Neural cell (in vitro differentiated cells): ENCODE measurements at regions not wholly inside any gene's neighbourhood (a gene's known extent, or its start where the extent isn't known, plus 50 kb on each side); places are given as distances from the start of the nearest gene placed in this dataset.

Experiments
- H2AFZ ChIP-seq: fragments of 200-600, 300-800 bp; sonication (generic), shearing (Covaris generic); 2 replicates; pipeline ENCODE4 v1.6.0; 2014; ENCODE audit warnings: low read depth, mild to moderate bottlenecking, antibody characterized with exemption, low read length, moderate library complexity
- H3F3A ChIP-seq: fragments of 200-600 bp; shearing (Covaris generic); 2 replicates; pipeline ENCODE4 v1.6.1; 2016; ENCODE audit warnings: mild to moderate bottlenecking, moderate library complexity, mixed read lengths, antibody characterized with exemption, low read length; ENCODE audit not compliant: insufficient read depth, poor library complexity, severe bottlenecking
- H3K27ac ChIP-seq: fragments of 200-600, 300-800 bp; sonication (generic), shearing (Covaris generic); 2 replicates; pipeline ENCODE4 v1.5.1; 2014; ENCODE audit warnings: mild to moderate bottlenecking, low read length, moderate library complexity
- H3K27me3 ChIP-seq: fragments of 300-800, 200-600 bp; sonication (generic), shearing (Covaris generic); 2 replicates; pipeline ENCODE4 v1.6.0; 2014; ENCODE audit warnings: mild to moderate bottlenecking, low read depth, low read length, moderate library complexity; ENCODE audit not compliant: insufficient read depth
- H3K36me3 ChIP-seq: fragments of 300-800, 200-600 bp; sonication (generic), shearing (Covaris generic); 2 replicates; pipeline ENCODE4 v1.5.1; 2014; ENCODE audit warnings: mild to moderate bottlenecking, antibody characterized with exemption, low read length, moderate library complexity; ENCODE audit not compliant: insufficient read depth
- H3K4me2 ChIP-seq: fragments of 300-800, 200-600 bp; sonication (generic), shearing (Covaris generic); 2 replicates; pipeline ENCODE4 v1.6.0; 2014; ENCODE audit warnings: mild to moderate bottlenecking, low read length
- H3K4me3 ChIP-seq: fragments of 300-800, 200-600 bp; sonication (generic), shearing (Covaris generic); 2 replicates; pipeline ENCODE4 v1.5.1; 2014; ENCODE audit warnings: mild to moderate bottlenecking, low read length, moderate library complexity
- H3K79me2 ChIP-seq: fragments of 200-600 bp; shearing (Covaris generic); replicated peaks from 2 replicates; pipeline ENCODE4 v1.6.0; 2014; ENCODE audit warnings: mild to moderate bottlenecking, low read length, moderate library complexity; ENCODE audit not compliant: insufficient read depth
- H3K9ac ChIP-seq: fragments of 300-800, 200-600 bp; sonication (generic), shearing (Covaris generic); 2 replicates; pipeline ENCODE4 v1.6.1; 2016; ENCODE audit warnings: mild to moderate bottlenecking, low read length, mixed read lengths
- H3K9me2 ChIP-seq: fragments of 200-600 bp; shearing (Covaris generic); 2 replicates; pipeline ENCODE4 v1.6.1; 2016; ENCODE audit warnings: mild to moderate bottlenecking, low read length, mixed read lengths; ENCODE audit not compliant: insufficient read depth
- H3K9me3 ChIP-seq: fragments of 200-600, 300-800 bp; sonication (generic), shearing (Covaris generic); 2 replicates; pipeline ENCODE4 v1.6.1; 2016; ENCODE audit warnings: mild to moderate bottlenecking, mixed run types, low read length, moderate library complexity, mixed read lengths
- H4K20me1 ChIP-seq: fragments of 200-600 bp; shearing (Covaris generic); 2 replicates; pipeline ENCODE4 v1.6.1; 2016; ENCODE audit warnings: mild to moderate bottlenecking, mixed run types; ENCODE audit not compliant: insufficient read depth
- EP300 ChIP-seq: fragments of 450-650 bp; conservative IDR thresholded peaks from 2 replicates; pipeline ENCODE4 v1.6.1; 2014; ENCODE audit warnings: antibody characterized with exemption, mild to moderate bottlenecking, moderate library complexity; ENCODE audit not compliant: poor library complexity, severe bottlenecking
- EZH2 ChIP-seq: fragments of 200-600, 300-800 bp; shearing (Covaris generic), sonication (generic); IDR thresholded peaks from 2 replicates; pipeline ENCODE4 v1.6.1; 2014; ENCODE audit warnings: antibody characterized with exemption, low read length, borderline replicate concordance, mild to moderate bottlenecking; ENCODE audit not compliant: insufficient read depth, poor library complexity, severe bottlenecking
- MXI1 ChIP-seq: fragments of 450-650 bp; conservative IDR thresholded peaks from 2 replicates; pipeline ENCODE4 v1.6.1; 2014; ENCODE audit warnings: antibody characterized with exemption, mild to moderate bottlenecking; ENCODE audit not compliant: poor library complexity, severe bottlenecking
- RAD21 ChIP-seq: fragments of 450-650 bp; conservative IDR thresholded peaks from 2 replicates; pipeline ENCODE4 v1.6.1; 2014; ENCODE audit warnings: antibody characterized with exemption, mild to moderate bottlenecking, moderate library complexity
- SMC3 ChIP-seq: fragments of 450-650 bp; conservative IDR thresholded peaks from 2 replicates; pipeline ENCODE4 v1.6.1; 2014; ENCODE audit warnings: antibody characterized with exemption, mild to moderate bottlenecking, moderate library complexity; ENCODE audit not compliant: poor library complexity
- TAF1 ChIP-seq: IDR thresholded peaks from 2 replicates; pipeline ENCODE4 v1.6.1; 2012; ENCODE audit warnings: low read depth
- TF ChIP-seq, protein P1 (sequence below): IDR thresholded peaks from 2 replicates; pipeline ENCODE4 v1.6.1; 2012; ENCODE audit warnings: borderline replicate concordance
- TF ChIP-seq, protein P2 (sequence below): fragments of 450-650 bp; IDR thresholded peaks from 2 replicates; pipeline ENCODE4 v1.5.1; 2014; ENCODE audit warnings: antibody characterized with exemption, mild to moderate bottlenecking, moderate library complexity; ENCODE audit not compliant: poor library complexity, severe bottlenecking

DNA sequence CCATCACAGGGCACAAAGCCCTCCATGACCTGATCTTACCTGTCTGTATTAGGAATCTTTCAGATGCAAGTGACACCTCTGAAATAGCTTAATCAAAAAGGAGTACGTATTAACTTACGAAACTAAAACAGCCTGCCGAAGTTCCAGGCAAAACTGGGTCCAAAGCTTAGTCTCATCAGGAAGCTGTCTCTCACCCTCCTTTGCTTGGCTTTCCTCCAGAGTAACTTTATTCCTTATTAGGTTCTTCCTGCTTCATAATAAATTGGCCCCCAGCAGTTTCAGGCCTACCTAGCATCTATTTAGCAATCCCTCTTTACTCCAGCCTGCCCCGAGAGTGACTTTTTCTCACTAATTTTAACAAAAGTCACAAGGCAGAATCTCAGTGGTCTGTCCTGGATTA lies 58.4 kb upstream of the STK32A start:
- H3K27me3 ChIP-seq = no peaks in the 10 kb centered on the region
- no peaks in the 10 kb centered on the region for H3K36me3 ChIP-seq
- no peak for TF ChIP-seq TAF1
- TF ChIP-seq SMC3 = no peak
- TF ChIP-seq, protein P1, sequence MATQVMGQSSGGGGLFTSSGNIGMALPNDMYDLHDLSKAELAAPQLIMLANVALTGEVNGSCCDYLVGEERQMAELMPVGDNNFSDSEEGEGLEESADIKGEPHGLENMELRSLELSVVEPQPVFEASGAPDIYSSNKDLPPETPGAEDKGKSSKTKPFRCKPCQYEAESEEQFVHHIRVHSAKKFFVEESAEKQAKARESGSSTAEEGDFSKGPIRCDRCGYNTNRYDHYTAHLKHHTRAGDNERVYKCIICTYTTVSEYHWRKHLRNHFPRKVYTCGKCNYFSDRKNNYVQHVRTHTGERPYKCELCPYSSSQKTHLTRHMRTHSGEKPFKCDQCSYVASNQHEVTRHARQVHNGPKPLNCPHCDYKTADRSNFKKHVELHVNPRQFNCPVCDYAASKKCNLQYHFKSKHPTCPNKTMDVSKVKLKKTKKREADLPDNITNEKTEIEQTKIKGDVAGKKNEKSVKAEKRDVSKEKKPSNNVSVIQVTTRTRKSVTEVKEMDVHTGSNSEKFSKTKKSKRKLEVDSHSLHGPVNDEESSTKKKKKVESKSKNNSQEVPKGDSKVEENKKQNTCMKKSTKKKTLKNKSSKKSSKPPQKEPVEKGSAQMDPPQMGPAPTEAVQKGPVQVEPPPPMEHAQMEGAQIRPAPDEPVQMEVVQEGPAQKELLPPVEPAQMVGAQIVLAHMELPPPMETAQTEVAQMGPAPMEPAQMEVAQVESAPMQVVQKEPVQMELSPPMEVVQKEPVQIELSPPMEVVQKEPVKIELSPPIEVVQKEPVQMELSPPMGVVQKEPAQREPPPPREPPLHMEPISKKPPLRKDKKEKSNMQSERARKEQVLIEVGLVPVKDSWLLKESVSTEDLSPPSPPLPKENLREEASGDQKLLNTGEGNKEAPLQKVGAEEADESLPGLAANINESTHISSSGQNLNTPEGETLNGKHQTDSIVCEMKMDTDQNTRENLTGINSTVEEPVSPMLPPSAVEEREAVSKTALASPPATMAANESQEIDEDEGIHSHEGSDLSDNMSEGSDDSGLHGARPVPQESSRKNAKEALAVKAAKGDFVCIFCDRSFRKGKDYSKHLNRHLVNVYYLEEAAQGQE = no peak
- no peak for TF ChIP-seq EZH2
- TF ChIP-seq, protein P2, sequence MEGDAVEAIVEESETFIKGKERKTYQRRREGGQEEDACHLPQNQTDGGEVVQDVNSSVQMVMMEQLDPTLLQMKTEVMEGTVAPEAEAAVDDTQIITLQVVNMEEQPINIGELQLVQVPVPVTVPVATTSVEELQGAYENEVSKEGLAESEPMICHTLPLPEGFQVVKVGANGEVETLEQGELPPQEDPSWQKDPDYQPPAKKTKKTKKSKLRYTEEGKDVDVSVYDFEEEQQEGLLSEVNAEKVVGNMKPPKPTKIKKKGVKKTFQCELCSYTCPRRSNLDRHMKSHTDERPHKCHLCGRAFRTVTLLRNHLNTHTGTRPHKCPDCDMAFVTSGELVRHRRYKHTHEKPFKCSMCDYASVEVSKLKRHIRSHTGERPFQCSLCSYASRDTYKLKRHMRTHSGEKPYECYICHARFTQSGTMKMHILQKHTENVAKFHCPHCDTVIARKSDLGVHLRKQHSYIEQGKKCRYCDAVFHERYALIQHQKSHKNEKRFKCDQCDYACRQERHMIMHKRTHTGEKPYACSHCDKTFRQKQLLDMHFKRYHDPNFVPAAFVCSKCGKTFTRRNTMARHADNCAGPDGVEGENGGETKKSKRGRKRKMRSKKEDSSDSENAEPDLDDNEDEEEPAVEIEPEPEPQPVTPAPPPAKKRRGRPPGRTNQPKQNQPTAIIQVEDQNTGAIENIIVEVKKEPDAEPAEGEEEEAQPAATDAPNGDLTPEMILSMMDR = no peak

DNA sequence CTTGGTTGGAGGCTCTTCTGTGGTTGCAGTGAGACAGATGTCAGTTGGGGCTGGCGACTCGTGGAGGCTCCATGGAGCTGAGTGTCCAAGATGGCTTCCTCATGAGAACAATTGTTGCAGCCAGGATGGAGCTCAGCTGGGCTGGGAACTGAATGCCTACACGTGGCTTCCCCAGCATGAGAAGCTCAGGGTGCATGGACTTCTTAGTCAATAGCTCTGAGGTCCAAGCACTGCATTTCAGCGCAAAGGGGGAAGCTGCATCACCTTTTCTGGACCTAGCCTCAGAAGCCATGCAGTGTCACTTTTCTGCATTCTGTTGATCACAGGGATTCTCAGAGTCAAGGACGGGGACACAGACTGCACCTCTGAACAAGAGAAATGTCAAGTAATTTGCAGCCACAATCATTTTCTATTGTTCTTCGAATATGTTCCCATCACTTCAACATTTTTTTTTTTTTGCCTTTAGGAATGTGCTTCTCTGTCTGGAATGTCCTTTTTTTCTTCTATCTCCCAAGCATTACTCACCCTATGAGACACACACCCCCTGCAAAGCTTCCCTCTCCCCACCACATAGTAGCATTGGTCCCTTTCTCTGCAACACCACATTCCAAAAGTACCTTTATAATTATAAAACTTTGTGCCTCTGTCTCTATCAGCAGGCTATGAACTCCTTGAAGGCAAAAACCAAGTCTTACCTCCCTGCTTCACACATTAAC lies 57.5 kb upstream of the STK32A start:
- Histone ChIP-seq H4K20me1 (no peaks in the 10 kb centered on the region), H2AFZ (no peak overlapping the region), H3K27me3 (no peaks in the 10 kb centered on the region), H3K9me2 (no peaks in the 10 kb centered on the region), H3K4me2 (no peak overlapping the region), H3K27ac (no peak overlapping the region), H3F3A (no peaks in the 10 kb centered on the region), H3K79me2 (no peaks in the 10 kb centered on the region), H3K36me3 (no peaks in the 10 kb centered on the region), H3K9ac (no peak overlapping the region), H3K9me3 (no peaks in the 10 kb centered on the region), H3K4me3 (no peak overlapping the region)
- TF ChIP-seq MXI1 (no peak), EP300 (no peak), RAD21 (no peak)

More for the DNA sequence above, 58.4 kb upstream of the STK32A start:
- Histone ChIP-seq H3K27ac (no peak overlapping the region), H3K79me2 (no peaks in the 10 kb centered on the region), H3K9ac (no peak overlapping the region), H3K9me2 (no peaks in the 10 kb centered on the region), H3K4me3 (no peak overlapping the region), H2AFZ (no peak overlapping the region), H3K9me3 (no peaks in the 10 kb centered on the region), H4K20me1 (no peaks in the 10 kb centered on the region), H3K4me2 (no peak overlapping the region), H3F3A (no peaks in the 10 kb centered on the region)
